Hematopoietic multipotent progenitor cell treated with erythropoietin and hydrocortisone succinate and interleukin-3 and kit ligand, for 8 days (in vitro differentiated cells): ENCODE measurements at regions not wholly inside any gene's neighbourhood (a gene's known extent, or its start where the extent isn't known, plus 50 kb on each side); places are given as distances from the start of the nearest gene placed in this dataset.
"Not testable (repeated sequence)": the region's sequence is repeated elsewhere in the genome, so short reads cannot be mapped to it uniquely, and the experiment has no call there.

Source experiments
- DNase-seq: peaks from one replicate; pipeline ENCODE4 v3.0.0-alpha.2; 2015

DNA sequence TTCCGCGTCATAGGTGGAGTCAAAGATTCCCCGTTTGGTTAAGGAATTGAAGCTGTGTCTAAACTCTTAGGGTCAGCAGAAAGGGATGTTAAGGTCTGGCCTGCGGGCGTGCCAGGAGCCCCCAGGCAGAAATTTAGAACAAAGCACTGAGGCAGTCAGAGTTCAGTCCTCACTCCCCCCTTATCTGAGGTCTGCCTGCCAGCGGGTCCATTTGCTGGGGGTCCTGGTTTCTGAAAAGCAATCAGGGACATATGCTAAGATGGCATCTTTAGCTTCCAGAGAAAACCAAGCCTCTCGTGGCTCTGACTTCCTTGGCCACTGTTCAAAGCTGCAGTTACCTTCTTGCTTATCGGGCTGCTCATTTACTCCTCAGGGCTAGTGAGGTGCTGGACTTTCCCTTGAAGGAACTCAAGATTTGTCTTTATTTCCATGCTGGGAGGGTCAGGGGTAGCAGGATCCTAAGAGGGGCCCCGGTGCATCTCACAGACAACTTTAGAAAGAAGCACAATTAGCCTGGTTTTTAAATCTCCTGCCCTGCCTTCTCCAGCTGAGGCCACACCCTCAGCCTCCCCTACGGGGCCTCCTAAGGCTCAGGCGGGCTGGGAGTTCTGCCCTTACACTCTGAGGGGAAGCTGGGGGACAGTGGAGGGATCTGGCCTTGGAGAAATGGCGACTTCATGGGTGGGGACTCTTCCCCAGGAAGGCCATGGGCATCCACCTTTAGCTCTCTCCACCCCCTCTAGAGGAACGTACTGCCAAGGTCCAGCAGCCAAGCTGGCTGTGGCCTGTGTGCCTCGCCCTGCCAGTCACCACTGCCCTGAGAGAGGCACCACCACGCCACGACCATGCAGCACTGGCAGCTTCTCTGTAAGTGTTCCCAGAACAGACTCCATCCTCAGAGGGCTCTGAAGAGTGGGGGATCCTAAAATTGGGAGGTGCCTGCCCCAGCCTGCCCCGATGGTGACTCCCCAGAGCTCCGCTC lies 121.1 kb upstream of the MTLN start:
- DNase-seq, result not testable (repeated sequence)

DNA sequence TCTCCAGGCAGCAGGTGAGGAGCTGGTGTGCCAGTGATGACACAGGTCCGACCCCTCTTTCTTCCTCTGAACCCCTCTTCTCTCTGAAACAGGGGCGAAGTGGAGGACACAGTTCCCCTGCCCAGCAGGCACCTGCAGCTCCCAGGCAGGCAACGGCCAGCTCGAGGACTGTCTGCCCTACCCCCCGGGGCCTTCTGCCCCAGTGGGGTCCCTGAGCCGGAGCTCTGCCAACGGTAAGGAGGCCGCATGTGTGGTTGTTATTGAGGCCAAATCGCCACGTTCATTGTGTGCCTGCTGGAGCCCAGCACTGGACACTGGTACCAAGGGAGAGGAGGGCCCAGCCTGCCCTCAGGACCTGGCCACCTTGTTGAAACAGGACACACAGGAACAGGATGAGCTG lies 119.3 kb upstream of the MTLN start:
- not testable (repeated sequence) for DNase-seq

DNA sequence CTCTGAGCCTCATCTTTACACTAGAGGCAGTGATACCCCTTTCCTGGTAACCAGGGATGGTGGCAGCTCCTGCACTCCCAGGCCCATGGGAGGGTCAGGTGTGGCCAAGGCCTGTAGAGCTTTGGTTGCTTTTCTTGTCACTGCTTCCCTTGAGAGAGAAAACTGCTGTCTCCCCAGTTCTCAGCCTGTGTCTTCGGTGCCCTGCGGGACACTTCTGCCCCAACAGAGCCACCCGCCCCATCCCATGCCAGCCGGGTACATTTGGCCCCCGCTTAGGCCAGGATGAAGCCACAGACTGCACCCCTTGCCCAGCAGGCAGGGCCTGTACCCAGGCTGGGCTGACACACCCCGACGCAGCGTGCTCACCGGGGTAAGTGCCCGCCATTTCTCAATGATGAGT lies 117.4 kb upstream of the MTLN start:
- DNase-seq, result not testable (repeated sequence)

DNA sequence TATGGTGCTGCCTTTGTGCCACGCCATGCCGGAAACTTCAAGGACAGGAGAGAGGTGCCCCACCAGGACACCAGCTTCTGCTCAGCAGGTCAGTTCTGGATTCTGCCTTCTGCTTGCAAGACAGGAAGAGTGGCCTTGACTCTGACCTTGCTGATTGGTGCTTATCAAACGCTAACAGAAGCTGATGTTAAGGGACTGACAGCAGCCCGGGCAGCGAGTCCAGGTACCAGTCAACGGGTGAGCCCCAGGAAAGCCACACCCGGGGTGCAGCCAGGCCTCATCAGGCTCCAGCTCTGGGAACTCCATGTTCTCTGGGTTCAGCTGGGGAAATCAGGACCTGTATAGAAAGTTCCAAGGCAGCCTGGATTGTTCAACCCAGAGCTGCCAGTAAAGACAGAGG lies 116.8 kb upstream of the MTLN start:
- not testable (repeated sequence) for DNase-seq

DNA sequence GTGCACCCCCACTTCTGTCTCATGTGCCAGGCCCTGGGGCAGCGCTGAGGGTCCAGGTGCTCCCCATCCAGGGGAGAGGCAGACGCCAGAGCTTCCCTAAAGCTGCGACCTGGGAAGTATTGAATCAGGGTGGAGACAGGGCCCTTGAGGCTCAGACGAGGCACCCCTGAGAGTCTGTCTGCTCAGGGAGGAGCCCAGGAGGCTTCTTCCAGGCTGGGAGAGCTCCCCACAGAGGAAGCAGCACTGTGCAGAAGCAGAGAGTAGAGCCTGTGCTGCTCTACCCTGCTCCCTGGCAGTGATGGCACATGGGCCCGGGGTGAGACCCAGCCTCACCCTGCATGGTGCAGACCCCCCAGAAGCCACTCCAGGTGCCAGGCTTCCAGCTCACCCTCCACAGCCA lies 116.3 kb upstream of the MTLN start:
- DNase-seq, result peak; percentile 0

DNA sequence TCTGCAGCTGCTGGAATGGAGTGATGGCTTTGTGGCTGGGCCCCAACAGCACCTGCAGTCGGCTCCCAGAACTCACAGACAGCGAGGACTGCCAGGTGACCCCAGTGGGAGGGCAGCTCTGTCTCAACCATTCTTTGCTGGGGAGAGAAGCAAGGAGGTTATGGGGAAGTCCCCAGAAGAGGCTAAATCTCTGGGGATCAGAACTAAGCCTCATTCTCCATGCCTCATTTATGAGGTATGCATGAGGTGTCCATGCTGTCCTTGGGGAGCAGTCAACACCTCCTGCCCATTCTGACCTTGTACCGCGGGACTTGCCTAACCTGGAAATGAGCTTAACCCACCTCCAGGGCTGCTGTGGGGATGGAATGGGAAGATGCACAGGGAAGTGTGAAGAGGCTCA lies 111.5 kb upstream of the MTLN start:
- not testable (repeated sequence) for DNase-seq

DNA sequence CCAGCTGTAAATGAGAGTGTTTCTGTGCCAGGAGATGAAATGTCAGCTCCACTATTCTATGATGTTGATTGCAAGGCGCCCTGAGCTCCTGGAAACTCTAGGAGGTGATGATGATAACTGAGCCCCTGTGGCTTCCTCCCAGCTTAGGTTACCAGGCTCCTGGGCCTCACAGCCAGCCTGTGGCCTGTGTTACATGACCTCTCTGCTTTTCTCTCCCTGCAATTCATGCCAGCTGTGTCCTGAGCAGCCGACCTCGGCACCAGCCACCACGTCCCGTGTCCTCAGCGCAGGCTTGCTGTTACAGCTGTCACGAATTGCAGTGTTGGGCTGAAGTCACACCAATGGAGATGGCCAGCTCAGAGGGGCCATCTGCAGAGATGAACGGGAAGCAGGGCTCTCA lies 110.2 kb upstream of the MTLN start:
- DNase-seq, result not testable (repeated sequence)

DNA sequence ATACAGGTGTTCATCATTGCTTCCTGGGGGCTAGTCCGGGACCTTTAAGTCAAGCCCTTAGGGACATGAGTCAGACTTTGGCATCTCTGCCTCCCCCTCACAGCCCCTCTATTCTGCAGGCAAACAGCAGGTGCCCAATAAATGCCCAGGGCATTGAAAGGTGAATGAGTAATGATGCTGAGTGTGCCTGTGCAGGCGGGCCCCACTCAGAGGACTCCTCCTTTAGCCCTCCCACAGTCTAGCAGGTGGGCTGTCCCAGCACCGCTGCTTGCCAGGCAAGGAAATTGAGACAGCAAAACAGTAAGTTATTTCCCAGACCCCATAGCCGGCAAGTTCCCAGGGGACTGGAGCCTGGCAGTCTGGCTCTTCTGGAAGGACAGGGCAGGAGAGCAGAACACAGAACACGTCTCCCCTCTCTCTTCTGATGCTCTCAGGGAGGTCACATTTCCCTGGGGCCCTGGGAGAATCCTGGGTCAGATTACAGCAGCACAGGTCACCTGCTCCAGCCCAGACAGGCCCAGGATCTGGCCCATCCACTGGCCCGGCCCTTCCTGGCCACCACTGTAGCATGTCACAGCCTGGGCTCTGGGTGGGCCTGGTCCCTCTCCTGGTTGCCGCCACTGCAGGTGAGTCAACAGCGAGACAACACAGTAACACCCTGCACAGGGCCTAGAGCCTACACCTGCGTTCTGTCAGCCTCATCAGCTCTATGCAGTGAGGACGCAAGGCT lies 108.7 kb upstream of the MTLN start:
- not testable (repeated sequence) for DNase-seq

DNA sequence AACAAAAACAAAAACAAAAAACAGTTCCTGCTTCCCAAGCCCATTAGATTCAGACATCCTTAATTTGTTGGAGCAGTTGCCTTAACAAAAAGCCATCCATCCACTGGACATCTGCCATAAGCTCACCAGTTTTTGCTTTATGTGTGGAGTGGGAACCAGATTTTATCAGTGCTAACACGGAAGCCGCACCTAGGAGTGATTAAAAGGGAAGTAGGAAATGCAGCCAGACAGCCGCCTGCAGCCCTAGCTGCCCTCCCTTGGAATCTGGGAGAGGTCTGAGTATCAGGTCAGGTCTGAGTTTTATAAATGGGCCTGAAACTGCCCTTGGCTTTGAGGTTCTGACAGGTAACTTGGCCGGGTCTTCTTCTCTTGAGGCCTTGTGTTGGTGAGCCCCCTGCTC lies 106.6 kb upstream of the MTLN start:
- not testable (repeated sequence) for DNase-seq

DNA sequence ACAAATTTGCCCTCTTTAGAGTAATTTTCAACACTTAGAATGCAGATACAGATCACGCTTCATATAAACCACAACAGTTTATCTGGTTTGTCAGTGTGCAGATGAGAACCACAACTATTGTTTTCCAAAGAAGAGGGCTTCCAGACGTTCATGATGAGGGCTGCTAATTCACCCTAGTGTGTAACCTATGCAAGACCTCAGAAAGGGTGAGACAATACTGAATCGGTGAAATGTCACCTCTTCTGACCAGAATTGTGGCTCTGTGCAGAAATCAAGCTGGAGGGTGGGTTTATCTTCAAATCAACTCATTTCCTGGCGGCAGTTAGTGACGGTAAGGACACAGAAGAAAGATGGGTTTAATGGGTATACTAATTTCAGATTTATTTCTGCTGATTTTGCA lies 105.0 kb upstream of the MTLN start:
- DNase-seq, result not testable (repeated sequence)

DNA sequence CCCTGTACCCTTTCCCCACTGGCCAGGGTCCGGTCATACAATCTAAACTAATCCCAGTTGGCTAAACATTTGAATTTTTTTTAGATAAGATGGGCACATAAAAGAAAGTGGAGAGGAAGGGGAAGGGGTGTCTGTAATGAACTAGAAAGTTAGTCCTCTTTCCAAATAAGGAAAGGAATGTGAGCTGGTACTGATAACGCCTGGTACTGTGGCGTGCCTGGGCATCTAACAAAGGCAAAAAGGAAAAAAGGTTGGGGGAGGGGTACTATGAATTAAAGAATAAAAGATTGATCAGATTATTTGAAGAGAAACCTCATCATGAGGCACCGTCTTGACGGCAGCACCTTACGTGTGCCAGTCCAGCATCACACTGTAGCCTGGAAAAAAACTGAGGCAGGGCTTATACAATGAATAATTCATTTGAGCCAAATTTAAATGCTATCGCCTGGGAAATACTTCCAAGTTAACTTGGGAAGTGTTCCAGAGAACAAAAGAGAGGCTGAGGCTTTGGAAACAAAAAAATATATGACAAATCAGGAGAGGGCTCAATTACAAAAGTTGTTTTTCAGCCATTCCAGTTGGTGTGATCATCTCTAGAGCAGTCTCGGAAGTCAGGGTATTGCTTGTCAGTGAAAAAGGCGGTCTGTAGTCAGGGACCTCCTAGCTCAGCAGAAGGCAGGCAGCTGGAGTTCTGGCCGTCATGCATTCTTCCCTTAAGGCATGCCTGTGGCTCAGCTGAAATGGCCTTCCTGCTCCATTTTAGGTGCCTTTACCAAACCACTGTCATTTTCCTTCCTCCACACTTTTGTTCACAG lies 103.9 kb upstream of the MTLN start:
- DNase-seq, result not testable (repeated sequence)

DNA sequence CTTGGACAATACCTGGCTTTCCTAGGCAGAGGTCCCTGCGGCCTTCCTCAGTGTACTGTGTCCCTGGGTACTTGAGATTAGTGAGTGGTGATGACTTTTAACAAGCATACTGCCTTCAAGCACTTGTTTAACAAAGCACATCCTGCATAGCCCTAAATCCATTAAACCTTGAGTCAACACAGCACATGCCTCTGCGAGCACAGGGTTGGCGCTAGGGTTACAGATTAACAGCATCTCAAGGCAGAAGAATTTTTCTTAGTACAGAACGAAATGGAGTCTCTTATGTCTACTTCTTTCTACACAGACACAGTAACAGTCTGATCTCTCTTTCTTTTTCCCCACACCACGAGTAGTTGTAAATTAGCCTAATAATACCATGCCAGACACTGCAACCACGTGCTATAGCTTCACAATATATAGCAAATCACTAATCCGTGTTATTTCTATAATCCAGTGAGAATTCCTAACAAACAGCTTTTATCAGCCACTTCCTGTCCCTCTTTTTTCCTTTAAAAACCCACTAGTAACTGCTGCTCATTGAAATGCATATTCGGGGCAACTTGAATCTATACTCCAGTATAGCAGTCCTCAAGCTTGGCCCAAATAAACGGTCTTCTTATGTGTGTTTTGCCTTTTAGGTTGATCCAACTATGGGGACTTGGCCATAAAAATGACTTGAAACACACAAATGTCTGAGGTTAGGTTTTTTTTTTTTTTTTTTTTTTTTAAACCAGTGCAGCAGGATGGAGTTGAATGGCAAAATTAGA lies 102.9 kb upstream of the MTLN start:
- DNase-seq, result not testable (repeated sequence)

DNA sequence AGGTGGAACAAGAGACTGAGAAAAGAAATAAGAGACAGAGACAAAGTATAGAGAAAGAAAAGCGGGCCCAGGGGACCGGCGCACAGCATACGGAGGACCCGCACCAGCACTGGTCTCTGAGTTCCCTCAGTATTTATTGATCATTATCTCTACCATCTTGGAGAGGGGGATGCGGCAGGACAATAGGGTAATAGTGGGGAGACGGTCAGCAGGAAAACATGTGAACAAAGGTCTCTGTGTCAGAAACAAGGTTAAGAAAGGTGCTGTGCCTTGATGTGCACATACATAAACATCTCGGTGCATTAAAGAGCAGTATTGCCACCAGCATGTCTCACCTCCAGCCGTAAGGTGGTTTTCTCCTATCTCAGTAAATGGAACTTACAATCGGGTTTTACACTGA lies 102.1 kb upstream of the MTLN start:
- DNase-seq, result not testable (repeated sequence)

DNA sequence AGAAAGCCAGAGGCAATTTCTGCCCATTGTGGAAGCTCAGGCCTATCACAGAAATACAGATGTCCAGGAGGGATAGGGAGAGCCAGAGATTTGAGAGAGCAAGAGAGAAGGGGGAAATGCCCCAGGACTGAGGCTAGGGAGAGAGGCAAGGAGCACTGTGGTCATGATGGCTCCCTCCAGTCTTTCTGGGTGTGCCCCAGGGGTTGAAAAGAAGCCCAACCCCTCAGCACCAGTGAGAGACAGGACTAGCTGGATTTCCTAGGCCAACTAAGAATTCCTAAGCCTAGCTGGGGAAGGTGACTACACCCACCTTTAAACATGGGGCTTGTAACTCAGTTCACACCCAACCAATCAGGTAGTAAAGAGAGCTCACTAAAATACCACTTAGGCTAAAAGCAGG lies 100.7 kb upstream of the MTLN start:
- not testable (repeated sequence) for DNase-seq

DNA sequence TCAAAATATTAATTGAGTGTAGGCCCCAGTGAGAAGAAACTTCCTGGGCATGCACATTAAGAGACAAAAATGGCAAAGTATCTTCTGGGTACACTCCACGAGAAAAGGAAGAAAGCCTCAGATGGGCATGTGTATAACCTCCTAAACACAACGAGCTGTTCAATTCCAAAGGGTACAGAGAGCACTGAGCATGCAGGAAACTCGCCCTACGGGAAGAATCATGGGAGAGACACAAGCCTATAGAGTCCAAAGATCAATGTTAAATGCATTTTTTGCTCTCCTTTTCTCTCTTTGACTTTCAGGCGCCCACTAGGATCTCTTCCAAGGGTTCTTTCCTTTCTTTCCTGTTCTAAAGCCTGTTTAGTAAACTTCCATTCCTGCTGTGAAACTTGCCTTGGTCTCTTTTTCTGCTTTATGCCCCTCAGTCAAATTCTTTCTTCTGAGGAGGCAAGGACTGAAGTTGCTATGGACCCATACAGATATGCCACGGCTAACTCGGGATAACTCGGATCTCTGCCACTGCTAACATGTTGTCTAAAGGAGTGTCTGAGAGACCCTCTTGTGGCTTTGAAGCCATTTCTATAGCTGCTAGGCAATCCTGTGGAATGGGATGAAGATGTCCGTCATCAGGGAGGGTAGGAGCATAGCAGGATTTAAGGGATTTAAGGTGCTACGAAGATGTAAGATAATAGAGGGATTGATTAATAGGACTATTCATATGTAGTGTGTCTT lies 99.5 kb upstream of the MTLN start:
- DNase-seq, result not testable (repeated sequence)

DNA sequence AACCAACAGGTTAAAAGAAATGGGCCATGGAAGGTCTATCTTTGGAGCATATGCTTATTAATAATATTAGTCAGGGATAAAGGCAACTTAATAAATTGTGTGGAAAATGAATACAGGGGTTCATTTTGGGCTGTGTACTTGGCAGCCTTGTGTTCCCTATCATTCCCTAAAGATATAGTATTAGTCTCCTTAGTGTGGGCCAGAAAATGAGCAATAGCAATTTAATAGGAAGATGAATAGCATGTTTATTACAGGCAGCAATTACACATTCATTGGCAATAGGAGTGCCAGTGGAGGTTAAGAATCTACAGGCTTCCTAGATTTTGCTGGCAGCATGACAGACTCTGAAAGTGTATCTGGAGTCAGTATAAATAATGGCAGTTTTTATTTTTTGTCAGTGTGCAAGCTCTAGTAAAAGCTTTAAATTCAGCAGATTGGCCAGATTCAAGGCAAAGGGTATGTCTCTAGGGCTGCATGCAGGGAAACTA lies 98.7 kb upstream of the MTLN start:
- DNase-seq, result not testable (repeated sequence)

DNA sequence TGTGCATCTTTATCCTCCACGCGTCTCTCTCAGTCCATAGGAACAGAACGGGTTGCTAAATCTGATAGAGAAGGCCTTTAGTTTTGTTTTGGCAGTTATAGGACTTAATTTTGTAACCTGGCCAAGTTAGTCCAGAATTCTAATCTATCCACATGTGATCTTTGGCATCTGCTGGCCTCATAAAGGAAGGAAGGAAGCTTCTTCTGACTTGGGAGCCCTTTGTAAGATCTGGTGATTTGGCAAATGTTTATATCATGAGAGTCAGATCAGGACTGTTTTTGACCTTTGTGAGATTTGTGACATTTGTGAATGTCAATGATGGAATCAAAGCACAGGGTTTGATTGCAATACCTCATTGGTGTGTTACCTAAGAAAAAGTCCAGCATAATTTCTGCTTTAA lies 96.4 kb upstream of the MTLN start:
- DNase-seq, result not testable (repeated sequence)

DNA sequence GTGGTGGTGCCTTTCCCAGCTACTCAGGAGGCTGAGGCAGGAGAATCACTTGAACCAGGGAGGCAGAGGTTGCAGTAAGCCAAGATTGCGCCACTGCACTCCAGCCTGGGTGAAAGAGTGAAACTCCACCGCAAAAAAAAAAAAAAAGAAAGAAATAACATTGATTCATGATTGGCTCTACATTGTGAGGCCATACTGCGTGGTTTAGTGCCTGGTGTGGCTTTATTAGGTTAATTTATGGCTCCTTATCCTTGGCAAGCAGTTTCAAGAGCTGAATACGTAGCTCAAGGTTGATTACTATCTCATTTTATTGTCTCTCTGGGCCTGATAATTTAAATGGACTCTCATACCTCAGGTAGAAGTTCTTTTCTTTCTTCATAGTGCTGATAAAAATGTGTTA lies 80.5 kb upstream of the MTLN start:
- not testable (repeated sequence) for DNase-seq

DNA sequence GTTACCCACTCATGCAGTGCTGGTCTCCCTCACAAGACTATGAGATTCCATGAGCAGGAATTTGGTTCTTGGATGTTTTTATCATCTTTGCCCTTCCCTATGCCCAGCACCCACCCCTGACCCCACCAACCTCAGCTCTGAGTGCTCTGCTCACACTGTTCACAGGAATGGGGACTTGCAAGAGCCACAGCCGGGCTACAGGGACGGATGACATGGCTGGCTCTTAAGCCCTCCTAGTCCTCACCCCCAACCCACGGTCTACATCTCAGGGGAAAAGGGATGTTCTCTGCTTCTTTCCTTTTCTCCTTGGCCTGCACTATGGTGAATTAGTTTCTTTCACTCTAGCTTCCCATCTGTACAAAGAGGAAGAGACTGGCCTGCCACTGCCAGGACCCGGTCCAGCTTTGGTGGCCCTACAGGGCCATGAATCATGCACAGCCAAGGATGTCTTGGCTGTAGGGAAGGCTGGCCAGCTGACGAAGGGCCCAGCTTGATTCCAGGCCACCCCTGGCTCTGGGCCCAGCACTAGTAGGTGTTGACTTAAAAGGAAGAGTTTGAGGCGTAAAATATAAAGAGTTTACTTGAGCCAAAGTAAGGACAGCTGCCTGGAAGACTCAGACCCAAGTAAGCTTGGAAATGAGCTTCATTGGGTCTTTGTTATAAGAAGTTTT lies 79.7 kb upstream of the MTLN start:
- not testable (repeated sequence) for DNase-seq

DNA sequence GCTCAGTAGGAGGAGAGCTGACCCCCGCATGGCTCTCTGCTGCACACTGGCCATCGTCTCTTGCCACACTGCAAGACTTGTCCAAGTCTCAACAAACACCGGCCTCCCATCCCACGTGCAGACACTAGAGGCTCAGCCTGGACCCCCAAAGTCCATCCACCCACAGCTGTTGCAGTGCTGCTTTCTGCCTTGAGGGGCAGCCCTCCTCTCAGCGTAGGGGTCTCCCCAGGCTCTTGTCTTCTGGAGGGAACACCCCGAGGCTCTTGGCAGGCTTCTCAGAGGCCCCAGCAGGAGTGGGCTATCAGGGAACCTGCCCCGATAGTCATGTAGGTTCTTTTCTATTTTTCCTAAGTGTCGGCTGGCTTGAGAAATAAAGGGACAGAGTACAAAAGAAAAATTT lies 75.5 kb upstream of the MTLN start:
- not testable (repeated sequence) for DNase-seq

DNA sequence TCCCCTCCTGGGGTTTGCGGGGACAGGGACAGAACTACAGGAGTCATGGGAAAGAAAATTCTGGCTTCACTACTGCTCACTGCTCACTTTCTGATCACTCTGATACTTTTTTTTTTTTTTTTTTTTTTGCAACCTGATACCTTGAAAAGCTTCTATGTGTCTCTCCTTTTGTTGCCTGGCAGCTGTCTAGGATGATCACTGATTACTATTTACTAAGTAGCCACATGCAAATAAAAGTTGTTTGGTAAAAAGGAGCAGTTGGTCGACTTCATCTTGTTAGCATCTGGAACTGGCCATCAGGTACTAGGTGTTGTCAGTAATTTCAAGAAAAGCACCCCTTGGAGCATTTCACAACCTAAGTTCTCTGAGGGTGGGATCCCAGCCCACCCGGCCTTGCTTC lies 74.9 kb upstream of the MTLN start:
- not testable (repeated sequence) for DNase-seq
